ENCODE measurements at regions not wholly inside any gene's neighbourhood (a gene's known extent, or its start where the extent isn't known, plus 50 kb on each side); places are given as distances from the start of the nearest gene placed in this dataset.

GRCh38 chr5:38666668-38667498, 110.4 kb upstream of the LIFR start:
- TF ChIP-seq TAF1 (IDR thresholded peaks at IDR 0.05; ENCODE audit: borderline replicate concordance, insufficient read depth, low read length) (no peak), POLR2AphosphoS5 (IDR thresholded peaks at IDR 0.05; ENCODE audit: low read depth, low read length) (no peak), FOXP2 (optimal IDR thresholded peaks at IDR 0.05; ENCODE audit: borderline replicate concordance, extremely low read depth, extremely low read length, insufficient read depth) (no peak), SIN3A (IDR thresholded peaks at IDR 0.05; ENCODE audit: borderline replicate concordance, insufficient read depth, low read length) (no peak), REST (IDR thresholded peaks at IDR 0.05; ENCODE audit: insufficient read depth in 1 of 2, low read depth in 2 of 2, low read length in 2 of 2) (no peak)

GRCh38 chr5:38667499-38667776, 111.0 kb upstream of the LIFR start:
- TF ChIP-seq POLR2AphosphoS5 (IDR thresholded peaks at IDR 0.05; ENCODE audit: low read depth, low read length) (no peak), FOXP2 (optimal IDR thresholded peaks at IDR 0.05; ENCODE audit: borderline replicate concordance, extremely low read depth, extremely low read length, insufficient read depth) (no peak), TAF1 (IDR thresholded peaks at IDR 0.05; ENCODE audit: borderline replicate concordance, insufficient read depth, low read length) (no peak), SIN3A (IDR thresholded peaks at IDR 0.05; ENCODE audit: borderline replicate concordance, insufficient read depth, low read length) (no peak), REST (IDR thresholded peaks at IDR 0.05; ENCODE audit: insufficient read depth in 1 of 2, low read depth in 2 of 2, low read length in 2 of 2) (no peak)

DNA sequence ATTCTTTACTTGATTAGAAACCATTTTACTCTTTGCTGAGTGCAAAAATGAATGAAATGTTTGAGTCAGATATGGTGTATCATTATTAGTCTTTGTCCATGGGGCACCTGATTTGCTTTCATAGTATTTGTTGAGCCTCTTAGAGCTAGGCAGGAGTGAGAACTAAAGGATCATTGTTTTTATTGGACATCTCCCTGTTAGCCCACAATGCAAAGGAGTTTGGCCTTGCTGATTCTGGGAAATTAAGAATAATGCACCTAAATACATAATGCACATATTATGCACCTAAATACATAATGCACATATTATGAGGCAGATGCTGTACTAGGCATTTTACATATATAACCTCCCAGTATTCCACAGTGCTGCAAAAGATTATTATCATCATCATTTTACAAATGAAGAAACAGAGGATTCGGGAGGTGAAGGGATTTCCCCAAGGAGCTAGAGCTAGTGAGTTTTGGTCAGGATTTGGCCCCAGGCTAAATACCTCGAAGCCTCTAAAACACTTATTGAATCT, 113.0 kb upstream of the LIFR start:
- TF ChIP-seq FOXP2 (optimal IDR thresholded peaks at IDR 0.05; ENCODE audit: borderline replicate concordance, extremely low read depth, extremely low read length, insufficient read depth): no peak
- TF ChIP-seq SIN3A (IDR thresholded peaks at IDR 0.05; ENCODE audit: borderline replicate concordance, insufficient read depth, low read length): no peak
- TF ChIP-seq POLR2AphosphoS5 (IDR thresholded peaks at IDR 0.05; ENCODE audit: low read depth, low read length): no peak
- no peak for TF ChIP-seq TAF1 (IDR thresholded peaks at IDR 0.05; ENCODE audit: borderline replicate concordance, insufficient read depth, low read length)
- no peak for TF ChIP-seq REST (IDR thresholded peaks at IDR 0.05; ENCODE audit: insufficient read depth in 1 of 2, low read depth in 2 of 2, low read length in 2 of 2)

DNA sequence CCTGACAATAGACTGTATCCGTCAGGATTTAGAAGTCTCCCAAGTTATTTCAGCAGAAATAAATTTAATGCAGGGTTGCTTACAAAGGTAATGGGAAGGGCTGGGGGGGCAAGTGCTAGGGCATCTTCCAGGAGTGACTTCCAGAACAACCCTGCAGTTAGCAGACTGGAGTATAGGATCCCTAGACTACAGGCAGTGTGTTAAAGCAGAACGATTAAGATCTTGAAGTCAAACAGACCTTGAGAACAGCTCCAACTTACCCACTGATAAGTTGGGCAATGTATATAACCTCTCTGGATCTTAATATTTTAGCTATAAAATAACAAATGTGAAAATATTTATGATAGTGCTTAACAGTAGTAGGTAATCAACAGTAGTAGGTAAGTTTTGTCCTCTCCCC, 113.6 kb upstream of the LIFR start:
- TF ChIP-seq REST (IDR thresholded peaks at IDR 0.05; ENCODE audit: insufficient read depth in 1 of 2, low read depth in 2 of 2, low read length in 2 of 2) (no peak), SIN3A (IDR thresholded peaks at IDR 0.05; ENCODE audit: borderline replicate concordance, insufficient read depth, low read length) (no peak), FOXP2 (optimal IDR thresholded peaks at IDR 0.05; ENCODE audit: borderline replicate concordance, extremely low read depth, extremely low read length, insufficient read depth) (no peak), TAF1 (IDR thresholded peaks at IDR 0.05; ENCODE audit: borderline replicate concordance, insufficient read depth, low read length) (no peak)

Measured in PFSK-1 (cell line).